Activated T-cell treated with anti-CD3 and anti-CD28 coated beads, Interleukin-2, amount 50 U/mL, for 4 hours (primary cell): ENCODE measurements at regions not wholly inside any gene's neighbourhood (a gene's known extent, or its start where the extent isn't known, plus 50 kb on each side); places are given as distances from the start of the nearest gene placed in this dataset.
A peak's percentile ranks its signal among the peaks of the same experiment; 100 is the strongest.
"Not testable (repeated sequence)": the region's sequence is repeated elsewhere in the genome, so short reads cannot be mapped to it uniquely, and the experiment has no call there.

Experiments
- ATAC-seq, 2 donors: fragments of 200-7000 bp; cut with Tn5 transposase; one replicate each; pipeline ENCODE4 v1.10.0; 2021
- DNase-seq: peaks from one replicate; pipeline ENCODE4 v3.0.0-alpha.2; 2020
- H3K27me3 Mint-ChIP-seq: one replicate; pipeline ENCODE4 v1.8.0; 2021; ENCODE audit warnings: low read depth, mixed read lengths
- H3K36me3 Mint-ChIP-seq: one replicate; pipeline ENCODE4 v1.8.0; 2022; ENCODE audit warnings: mixed read lengths; ENCODE audit not compliant: insufficient read depth
- H3K4me1 Mint-ChIP-seq: one replicate; pipeline ENCODE4 v1.8.0; 2021; ENCODE audit warnings: low read depth, mixed read lengths
- H3K4me3 Mint-ChIP-seq: one replicate; pipeline ENCODE4 v1.8.0; 2021; ENCODE audit warnings: mild to moderate bottlenecking, moderate library complexity, mixed read lengths
- H3K9me3 Mint-ChIP-seq: one replicate; pipeline ENCODE4 v1.8.0; 2021; ENCODE audit warnings: mixed read lengths

- H3K27me3 Mint-ChIP-seq = no peaks in the 10 kb centered on the region
- H3K9me3 Mint-ChIP-seq = no peaks in the 10 kb centered on the region
- no peak overlapping the region for H3K4me3 Mint-ChIP-seq
- no peaks in the 10 kb centered on the region for H3K36me3 Mint-ChIP-seq
- H3K4me1 Mint-ChIP-seq = peaks cover 8% of the 10 kb centered on the region
- DNase-seq (no peak), ATAC-seq (no peak)
Measured at GRCh38 chr14:22218728-22219127, 370.3 kb downstream of the DAD1 start.

DNA sequence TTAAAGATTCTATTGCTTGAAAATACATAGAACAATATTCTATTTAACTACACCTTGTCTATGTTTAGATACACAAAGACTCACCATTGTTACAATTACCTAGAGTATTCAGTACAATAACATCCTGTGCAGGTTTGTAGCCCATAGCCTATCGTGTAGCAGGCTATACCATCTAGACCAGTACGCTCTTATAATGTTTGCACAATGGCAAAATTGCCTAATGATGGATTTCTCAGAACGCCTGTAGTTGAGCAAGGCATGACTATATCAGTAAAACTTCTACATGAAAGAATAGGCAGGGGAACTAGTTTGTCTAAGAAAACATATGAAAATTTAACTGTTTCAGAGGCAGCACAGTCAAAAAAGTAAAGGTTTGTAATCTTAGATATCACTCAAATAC, 375.9 kb downstream of the DAD1 start:
- Mint-ChIP-seq H3K4me1 (peaks cover 1% of the 10 kb centered on the region), H3K9me3 (no peaks in the 10 kb centered on the region), H3K36me3 (no peaks in the 10 kb centered on the region), H3K27me3 (no peaks in the 10 kb centered on the region), H3K4me3 (no peak overlapping the region)
- ATAC-seq (no peak), DNase-seq (no peak)

DNA sequence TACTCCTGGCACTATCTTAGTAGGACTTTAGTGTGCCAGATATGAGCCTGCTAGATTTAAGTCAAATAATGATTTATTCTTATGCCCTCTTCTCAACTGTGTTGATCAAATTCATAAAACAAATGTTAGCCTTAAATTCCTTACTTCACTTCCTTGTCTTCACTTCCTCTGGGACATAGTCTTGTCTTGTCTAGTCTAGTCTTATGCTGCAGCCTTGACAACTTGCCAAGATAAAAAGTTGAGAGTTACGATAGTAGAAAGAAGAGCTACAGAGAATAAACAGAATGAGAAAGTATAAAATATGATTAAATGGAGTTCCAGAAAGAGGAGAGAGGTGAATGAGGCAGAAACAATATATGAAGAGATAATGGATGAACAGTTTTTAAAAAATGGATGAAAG, 378.1 kb downstream of the DAD1 start:
- Mint-ChIP-seq H3K4me1 (peaks cover 1% of the 10 kb centered on the region), H3K4me3 (no peak overlapping the region)

GRCh38 chr14:22210026-22210425, 379.0 kb downstream of the DAD1 start:
- H3K4me1 Mint-ChIP-seq = peaks cover 1% of the 10 kb centered on the region
- no peak for ATAC-seq
- H3K36me3 Mint-ChIP-seq = no peaks in the 10 kb centered on the region
- no peak for DNase-seq
- no peaks in the 10 kb centered on the region for H3K9me3 Mint-ChIP-seq
- H3K4me3 Mint-ChIP-seq = no peak overlapping the region
- H3K27me3 Mint-ChIP-seq = no peaks in the 10 kb centered on the region

More for the DNA sequence above, 378.1 kb downstream of the DAD1 start:
- Mint-ChIP-seq H3K27me3 (no peaks in the 10 kb centered on the region), H3K9me3 (no peaks in the 10 kb centered on the region), H3K36me3 (no peaks in the 10 kb centered on the region)
- DNase-seq (no peak), ATAC-seq (no peak)

DNA sequence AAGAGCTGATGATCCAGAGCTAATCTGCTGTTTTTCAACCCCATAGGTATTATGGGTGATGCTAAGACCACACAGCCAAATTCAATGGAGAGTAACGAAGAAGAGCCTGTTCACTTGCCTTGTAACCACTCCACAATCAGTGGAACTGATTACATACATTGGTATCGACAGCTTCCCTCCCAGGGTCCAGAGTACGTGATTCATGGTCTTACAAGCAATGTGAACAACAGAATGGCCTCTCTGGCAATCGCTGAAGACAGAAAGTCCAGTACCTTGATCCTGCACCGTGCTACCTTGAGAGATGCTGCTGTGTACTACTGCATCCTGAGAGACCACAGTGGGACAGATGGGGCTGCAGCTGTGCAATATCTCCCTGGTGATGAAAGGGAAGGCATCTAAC, 386.0 kb downstream of the DAD1 start:
- ATAC-seq = no peak
- no peak for DNase-seq
- no peaks in the 10 kb centered on the region for H3K36me3 Mint-ChIP-seq
- no peaks in the 10 kb centered on the region for H3K9me3 Mint-ChIP-seq
- H3K27me3 Mint-ChIP-seq = no peaks in the 10 kb centered on the region
- H3K4me1 Mint-ChIP-seq = no peaks in the 10 kb centered on the region
- H3K4me3 Mint-ChIP-seq = peak overlapping the region; percentile 77

GRCh38 chr14:22202313-22202712, 386.7 kb downstream of the DAD1 start:
- H3K4me1 Mint-ChIP-seq = no peaks in the 10 kb centered on the region
- H3K27me3 Mint-ChIP-seq = no peaks in the 10 kb centered on the region
- ATAC-seq = no peak
- H3K4me3 Mint-ChIP-seq = peak overlapping the region; percentile 77
- no peak for DNase-seq
- H3K9me3 Mint-ChIP-seq = no peaks in the 10 kb centered on the region
- no peaks in the 10 kb centered on the region for H3K36me3 Mint-ChIP-seq

GRCh38 chr14:22200977-22201605, 387.9 kb downstream of the DAD1 start:
- no peak overlapping the region for H3K4me3 Mint-ChIP-seq
- no peaks in the 10 kb centered on the region for H3K36me3 Mint-ChIP-seq
- no peaks in the 10 kb centered on the region for H3K27me3 Mint-ChIP-seq

GRCh38 chr14:22200131-22200530, 388.9 kb downstream of the DAD1 start:
- not testable (repeated sequence) for ATAC-seq, H3K4me1 Mint-ChIP-seq, DNase-seq, H3K4me3 Mint-ChIP-seq, H3K9me3 Mint-ChIP-seq, H3K36me3 Mint-ChIP-seq, H3K27me3 Mint-ChIP-seq

More at GRCh38 chr14:22200977-22201605, 387.9 kb downstream of the DAD1 start:
- no peak for DNase-seq
- no peaks in the 10 kb centered on the region for H3K9me3 Mint-ChIP-seq
- no peaks in the 10 kb centered on the region for H3K4me1 Mint-ChIP-seq
- peak; percentile 58 to 62 for ATAC-seq

DNA sequence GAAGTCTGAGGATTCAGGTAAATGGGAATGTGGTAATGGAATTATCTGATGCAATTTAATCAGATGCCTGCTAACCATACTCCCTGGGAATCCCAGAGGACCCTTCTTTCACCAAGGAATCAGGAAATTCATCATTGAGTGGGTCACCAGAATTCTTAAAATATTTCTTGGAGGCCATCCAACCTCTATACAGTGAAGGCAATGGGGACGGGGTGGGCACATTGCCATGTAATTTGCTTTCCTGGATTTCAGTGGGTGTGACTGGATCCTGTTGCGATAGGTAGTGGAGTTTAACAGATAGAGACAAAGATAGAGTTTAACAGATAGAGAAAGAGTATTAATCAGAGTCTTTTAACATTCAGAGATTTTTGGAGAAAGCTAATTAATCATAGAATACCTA, 394.4 kb downstream of the DAD1 start:
- no peak for ATAC-seq
- Mint-ChIP-seq H3K4me1 (no peaks in the 10 kb centered on the region), H3K36me3 (no peaks in the 10 kb centered on the region), H3K9me3 (no peaks in the 10 kb centered on the region), H3K27me3 (no peaks in the 10 kb centered on the region), H3K4me3 (no peak overlapping the region)
- no peak for DNase-seq

DNA sequence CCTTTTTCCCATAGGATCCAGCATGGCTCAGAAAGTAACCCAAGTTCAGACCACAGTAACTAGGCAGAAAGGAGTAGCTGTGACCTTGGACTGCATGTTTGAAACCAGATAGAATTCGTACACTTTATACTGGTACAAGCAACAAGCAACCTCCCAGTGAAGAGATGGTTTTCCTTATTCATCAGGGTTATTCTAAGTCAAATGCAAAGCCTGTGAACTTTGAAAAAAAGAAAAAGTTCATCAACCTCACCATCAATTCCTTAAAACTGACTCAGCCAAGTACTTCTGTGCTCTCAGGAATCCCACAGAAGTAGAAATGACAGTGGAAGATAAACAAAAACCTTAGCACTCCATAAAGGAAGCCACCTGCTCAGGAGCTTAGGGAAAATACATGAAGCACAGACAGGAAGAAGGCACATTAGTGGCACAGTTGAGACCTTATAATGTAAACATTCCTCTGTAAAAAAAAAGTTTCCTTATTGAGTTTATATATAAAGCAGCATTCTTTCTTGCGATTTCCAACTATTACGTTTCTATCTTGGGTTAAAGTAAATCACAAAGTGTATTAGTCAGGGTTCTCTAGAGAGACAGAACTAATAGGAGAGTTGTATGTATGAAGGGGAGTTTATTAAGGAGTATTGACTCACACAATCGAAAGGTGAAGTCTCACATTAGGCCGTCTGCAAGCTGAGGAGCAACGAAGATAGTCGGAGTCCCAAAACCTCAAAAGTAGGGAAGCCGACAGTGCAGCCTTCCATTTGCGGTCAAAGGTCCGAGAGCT, 398.4 kb downstream of the DAD1 start:
- Mint-ChIP-seq H3K4me1 (no peaks in the 10 kb centered on the region), H3K36me3 (no peaks in the 10 kb centered on the region), H3K4me3 (no peak overlapping the region), H3K27me3 (no peaks in the 10 kb centered on the region), H3K9me3 (no peaks in the 10 kb centered on the region)
- DNase-seq = no peak
- ATAC-seq = no peak

- DNase-seq = no peak
- ATAC-seq = no peak
- Mint-ChIP-seq H3K4me3 (no peak overlapping the region), H3K36me3 (no peaks in the 10 kb centered on the region), H3K4me1 (no peaks in the 10 kb centered on the region), H3K9me3 (no peaks in the 10 kb centered on the region), H3K27me3 (no peaks in the 10 kb centered on the region)
Measured at GRCh38 chr14:22189881-22190280, 399.1 kb downstream of the DAD1 start.

DNA sequence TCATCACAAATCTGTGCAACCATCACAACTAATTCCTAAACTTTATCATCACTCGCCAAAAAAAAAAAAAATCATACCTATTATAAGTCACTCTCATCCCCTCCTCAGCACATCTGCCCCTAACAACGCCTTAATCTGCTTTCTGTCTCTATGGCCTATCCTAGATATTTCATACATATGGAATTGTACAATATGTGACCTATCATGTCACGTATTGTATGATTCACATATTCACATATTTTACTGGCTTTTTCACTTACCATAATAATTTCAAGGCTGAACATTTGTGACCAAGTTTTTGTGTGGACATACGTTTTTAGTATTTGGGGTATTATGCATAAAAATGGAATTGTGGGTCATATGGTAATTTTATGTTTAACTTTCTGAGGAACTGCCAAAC, 400.7 kb downstream of the DAD1 start:
- Mint-ChIP-seq H3K27me3 (no peaks in the 10 kb centered on the region), H3K9me3 (no peaks in the 10 kb centered on the region), H3K36me3 (no peaks in the 10 kb centered on the region), H3K4me1 (no peaks in the 10 kb centered on the region), H3K4me3 (no peak overlapping the region)
- ATAC-seq (no peak), DNase-seq (no peak)

- no peaks in the 10 kb centered on the region for H3K36me3 Mint-ChIP-seq
- no peaks in the 10 kb centered on the region for H3K4me1 Mint-ChIP-seq
Measured at GRCh38 chr14:22185789-22186188, 403.2 kb downstream of the DAD1 start.

GRCh38 chr14:22185191-22185590, 403.8 kb downstream of the DAD1 start:
- Mint-ChIP-seq H3K36me3 (no peaks in the 10 kb centered on the region), H3K4me1 (no peaks in the 10 kb centered on the region), H3K4me3 (no peak overlapping the region), H3K9me3 (no peaks in the 10 kb centered on the region), H3K27me3 (no peaks in the 10 kb centered on the region)
- no peak for ATAC-seq
- DNase-seq = no peak

More at GRCh38 chr14:22185789-22186188, 403.2 kb downstream of the DAD1 start:
- DNase-seq (no peak), ATAC-seq (no peak)
- no peaks in the 10 kb centered on the region for H3K9me3 Mint-ChIP-seq
- no peak overlapping the region for H3K4me3 Mint-ChIP-seq
- H3K27me3 Mint-ChIP-seq = no peaks in the 10 kb centered on the region

DNA sequence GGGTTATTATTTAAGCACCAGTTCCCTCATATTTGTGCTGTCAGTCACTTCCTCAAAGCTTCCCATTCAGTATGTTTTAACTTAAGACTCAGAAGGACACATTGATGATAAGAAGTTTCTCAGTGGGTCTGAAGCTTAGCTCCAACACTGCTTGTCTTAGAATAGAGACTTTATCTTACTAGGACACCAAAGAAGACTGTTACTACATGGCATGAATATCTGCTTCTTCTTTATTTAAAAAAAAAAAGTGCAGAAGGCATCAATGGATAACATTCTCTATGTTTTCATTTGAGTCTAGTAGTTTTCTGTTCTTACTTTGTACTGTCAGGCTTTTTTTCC, 404.2 kb downstream of the DAD1 start:
- Mint-ChIP-seq H3K27me3 (no peaks in the 10 kb centered on the region), H3K36me3 (no peaks in the 10 kb centered on the region), H3K4me1 (no peaks in the 10 kb centered on the region), H3K4me3 (no peak overlapping the region), H3K9me3 (no peaks in the 10 kb centered on the region)
- DNase-seq (no peak), ATAC-seq (no peak)
